A673 (cell line): ENCODE measurements at regions not wholly inside any gene's neighbourhood (a gene's known extent, or its start where the extent isn't known, plus 50 kb on each side); places are given as distances from the start of the nearest gene placed in this dataset.

Experiments
- BruUV-seq: library from RNA; stranded (reverse); fragments of 400-500 nt; replicated peaks from 2 replicates; lab custom pipeline; 2021; lab: Mats Ljungman, UMichigan
- CTCF ChIA-PET: fragments of 300-600 bp; sonication (Branson Sonifier 250); formaldehyde crosslinking; loops from one replicate; lab custom pipeline; 2022; ENCODE audit warnings: antibody characterized with exemption; lab: Charles Lee
- POLR2A ChIA-PET: fragments of 300-600 bp; sonication (Branson Sonifier 250); formaldehyde crosslinking; loops from one replicate; lab custom pipeline; 2022; ENCODE audit warnings: antibody characterized with exemption; ENCODE audit not compliant: low non-redundant PET; lab: Charles Lee
- DNase-seq: peaks from one replicate; pipeline ENCODE4 v3.0.0-alpha.2; 2015; ENCODE audit warnings: low spot score
- H3K27ac ChIP-seq: fragments of 200-600 bp; sonication (generic); 2 replicates; pipeline ENCODE4 v1.5.1; 2016; ENCODE audit warnings: mixed run types, low read depth, mild to moderate bottlenecking, mixed read lengths, antibody characterized with exemption, low read length; ENCODE audit not compliant: poor library complexity, severe bottlenecking
- H3K27me3 ChIP-seq: fragments of 200-600 bp; sonication (generic); replicated peaks from 2 replicates; pipeline ENCODE4 v1.6.1; 2017; ENCODE audit warnings: mixed run types, low read depth, mild to moderate bottlenecking, mixed read lengths, antibody characterized with exemption, low read length; ENCODE audit not compliant: insufficient read depth, poor library complexity
- H3K36me3 ChIP-seq: fragments of 200-600 bp; sonication (generic); 2 replicates; pipeline ENCODE4 v1.6.1; 2016; ENCODE audit warnings: mixed run types, mild to moderate bottlenecking, mixed read lengths, antibody characterized with exemption, low read length; ENCODE audit not compliant: insufficient read depth, poor library complexity, severe bottlenecking
- H3K4me1 ChIP-seq: fragments of 200-600 bp; sonication (generic); 2 replicates; pipeline ENCODE4 v1.6.1; 2017; ENCODE audit warnings: mixed run types, mild to moderate bottlenecking, mixed read lengths, antibody characterized with exemption, low read length; ENCODE audit not compliant: insufficient read depth, poor library complexity, severe bottlenecking
- H3K4me3 ChIP-seq: fragments of 200-600 bp; sonication (generic); 2 replicates; pipeline ENCODE4 v1.5.1; 2016; ENCODE audit warnings: low read depth, mixed run types, mild to moderate bottlenecking, mixed read lengths, low read length; ENCODE audit not compliant: poor library complexity, severe bottlenecking
- H3K9me3 ChIP-seq: fragments of 200-600 bp; sonication (generic); 2 replicates; pipeline ENCODE4 v1.6.1; 2016; ENCODE audit warnings: mixed run types, low read depth, mild to moderate bottlenecking, mixed read lengths, antibody characterized with exemption, low read length; ENCODE audit not compliant: poor library complexity, severe bottlenecking
- EZH2 ChIP-seq: fragments of 200-600 bp; sonication (generic); IDR thresholded peaks from 2 replicates; pipeline ENCODE4 v1.6.1; 2017; ENCODE audit warnings: borderline replicate concordance, low read depth, mild to moderate bottlenecking, mixed read lengths, antibody characterized with exemption, low read length; ENCODE audit not compliant: poor library complexity, severe bottlenecking
- intact Hi-C: fragments of 100-400 bp; cut with micrococcal nuclease; formaldehyde crosslinking; loops from one replicate; pipeline ENCODE4 v1.10.0; 2022; ENCODE audit not compliant: unreplicated experiment
- TF ChIP-seq, protein P1 (sequence below): fragments of 300-800, 200-600 bp; sonication (generic); conservative IDR thresholded peaks from 2 replicates; pipeline ENCODE4 v1.5.1; 2017; ENCODE audit warnings: low read depth, mild to moderate bottlenecking, antibody characterized with exemption, low read length, moderate library complexity, mixed read lengths

DNA sequence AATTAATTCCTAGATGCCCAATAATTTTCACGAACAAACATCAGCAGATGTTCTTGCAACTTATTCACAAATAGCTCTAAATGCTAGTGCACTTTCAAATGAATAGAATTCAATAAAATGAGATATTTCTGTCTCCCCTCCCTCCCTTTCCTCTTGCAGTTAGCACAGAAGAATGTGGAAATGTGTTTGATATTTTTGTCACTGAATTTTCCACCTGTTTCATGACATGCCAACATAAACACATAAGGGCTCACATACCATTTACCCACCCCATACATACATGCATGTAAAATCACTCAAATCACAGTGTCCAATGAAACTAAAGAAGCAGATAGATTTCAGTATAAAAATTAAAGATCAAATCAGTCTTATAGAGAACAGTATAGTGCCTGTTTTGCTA lies 746.9 kb upstream of the MARCKS start:
- no peak for DNase-seq
- H3K9me3 ChIP-seq, result peaks cover 3% of the 10 kb centered on the region
- ChIA-PET CTCF (no interaction called here), POLR2A (no interaction called here)
- H3K4me1 ChIP-seq, result no peaks in the 10 kb centered on the region
- no peaks in the 10 kb centered on the region for H3K27me3 ChIP-seq
- H3K27ac ChIP-seq, result no peak overlapping the region
- BruUV-seq, result no TSS peak
- H3K4me3 ChIP-seq, result no peak overlapping the region
- H3K36me3 ChIP-seq, result no peaks in the 10 kb centered on the region
- intact Hi-C loops, result no loop called here
- TF ChIP-seq, protein P1, sequence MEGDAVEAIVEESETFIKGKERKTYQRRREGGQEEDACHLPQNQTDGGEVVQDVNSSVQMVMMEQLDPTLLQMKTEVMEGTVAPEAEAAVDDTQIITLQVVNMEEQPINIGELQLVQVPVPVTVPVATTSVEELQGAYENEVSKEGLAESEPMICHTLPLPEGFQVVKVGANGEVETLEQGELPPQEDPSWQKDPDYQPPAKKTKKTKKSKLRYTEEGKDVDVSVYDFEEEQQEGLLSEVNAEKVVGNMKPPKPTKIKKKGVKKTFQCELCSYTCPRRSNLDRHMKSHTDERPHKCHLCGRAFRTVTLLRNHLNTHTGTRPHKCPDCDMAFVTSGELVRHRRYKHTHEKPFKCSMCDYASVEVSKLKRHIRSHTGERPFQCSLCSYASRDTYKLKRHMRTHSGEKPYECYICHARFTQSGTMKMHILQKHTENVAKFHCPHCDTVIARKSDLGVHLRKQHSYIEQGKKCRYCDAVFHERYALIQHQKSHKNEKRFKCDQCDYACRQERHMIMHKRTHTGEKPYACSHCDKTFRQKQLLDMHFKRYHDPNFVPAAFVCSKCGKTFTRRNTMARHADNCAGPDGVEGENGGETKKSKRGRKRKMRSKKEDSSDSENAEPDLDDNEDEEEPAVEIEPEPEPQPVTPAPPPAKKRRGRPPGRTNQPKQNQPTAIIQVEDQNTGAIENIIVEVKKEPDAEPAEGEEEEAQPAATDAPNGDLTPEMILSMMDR, result no peak
- TF ChIP-seq EZH2, result no peak

- intact Hi-C loops, result no loop called here
- Histone ChIP-seq H3K36me3 (no peaks in the 10 kb centered on the region), H3K27ac (no peak overlapping the region), H3K9me3 (peaks cover 3% of the 10 kb centered on the region), H3K4me3 (no peak overlapping the region), H3K4me1 (no peaks in the 10 kb centered on the region), H3K27me3 (no peaks in the 10 kb centered on the region)
- no peak for DNase-seq
- CTCF ChIA-PET, result no interaction called here
- POLR2A ChIA-PET, result no interaction called here
- TF ChIP-seq EZH2, result no peak
- TF ChIP-seq, protein P1, result no peak
- BruUV-seq, result no TSS peak
Measured at GRCh38 chr6:113111550-113111949, 745.6 kb upstream of the MARCKS start.

GRCh38 chr6:113112086-113112485 lies 745.1 kb upstream of the MARCKS start:
- H3K27me3 ChIP-seq, result no peaks in the 10 kb centered on the region
- DNase-seq, result no peak
- no TSS peak for BruUV-seq
- H3K9me3 ChIP-seq, result peaks cover 5% of the 10 kb centered on the region
- TF ChIP-seq, protein P1, result no peak
- TF ChIP-seq EZH2, result no peak
- H3K4me1 ChIP-seq, result no peaks in the 10 kb centered on the region
- CTCF ChIA-PET, result no interaction called here
- POLR2A ChIA-PET, result no interaction called here
- intact Hi-C loops, result no loop called here
- H3K36me3 ChIP-seq, result no peaks in the 10 kb centered on the region
- H3K27ac ChIP-seq, result no peak overlapping the region
- H3K4me3 ChIP-seq, result no peak overlapping the region
